Endothelial cell (in vitro differentiated cells): ENCODE measurements at regions not wholly inside any gene's neighbourhood (a gene's known extent, or its start where the extent isn't known, plus 50 kb on each side); places are given as distances from the start of the nearest gene placed in this dataset.

Experiments
- DNase-seq: peaks from one replicate; pipeline ENCODE4 v3.0.0; 2021; ENCODE audit warnings: low spot score
- H3K27ac Mint-ChIP-seq: one replicate; pipeline ENCODE4 v1.8.0; 2021; ENCODE audit warnings: mixed read lengths, inconsistent platforms; ENCODE audit not compliant: unreplicated experiment
- H3K27me3 Mint-ChIP-seq: one replicate; pipeline ENCODE4 v1.8.0; 2021; ENCODE audit warnings: mild to moderate bottlenecking, moderate library complexity, mixed read lengths, inconsistent platforms; ENCODE audit not compliant: unreplicated experiment
- H3K36me3 Mint-ChIP-seq: one replicate; pipeline ENCODE4 v1.8.0; 2021; ENCODE audit warnings: mild to moderate bottlenecking, low read depth, mixed read lengths, inconsistent platforms; ENCODE audit not compliant: unreplicated experiment
- H3K4me1 Mint-ChIP-seq: one replicate; pipeline ENCODE4 v1.8.0; 2021; ENCODE audit warnings: mild to moderate bottlenecking, mixed read lengths, inconsistent platforms; ENCODE audit not compliant: unreplicated experiment
- H3K4me3 Mint-ChIP-seq: one replicate; pipeline ENCODE4 v1.8.0; 2021; ENCODE audit warnings: mild to moderate bottlenecking, mixed read lengths, inconsistent platforms; ENCODE audit not compliant: unreplicated experiment
- H3K9me3 Mint-ChIP-seq: one replicate; pipeline ENCODE4 v1.8.0; 2021; ENCODE audit warnings: mixed read lengths, inconsistent platforms; ENCODE audit not compliant: unreplicated experiment
- CTCF ChIP-seq: fragments of 200-600 bp; sonication (generic); IDR thresholded peaks from one replicate; pipeline ENCODE4 v1.5.0; 2021; ENCODE audit warnings: antibody characterized with exemption; ENCODE audit not compliant: unreplicated experiment

GRCh38 chr14:39868949-39869348 is 436.7 kb upstream of the FBXO33 start:
- Mint-ChIP-seq H3K27ac (no peak overlapping the region), H3K27me3 (no peaks in the 10 kb centered on the region), H3K9me3 (no peaks in the 10 kb centered on the region), H3K4me1 (no peaks in the 10 kb centered on the region), H3K36me3 (no peaks in the 10 kb centered on the region), H3K4me3 (no peak overlapping the region)
- no peak for TF ChIP-seq CTCF
- no peak for DNase-seq

GRCh38 chr14:39868251-39868650 is 436.0 kb upstream of the FBXO33 start:
- Mint-ChIP-seq H3K36me3 (no peaks in the 10 kb centered on the region), H3K27me3 (no peaks in the 10 kb centered on the region), H3K4me1 (no peaks in the 10 kb centered on the region), H3K27ac (no peak overlapping the region), H3K9me3 (no peaks in the 10 kb centered on the region), H3K4me3 (no peak overlapping the region)
- DNase-seq, result no peak
- TF ChIP-seq CTCF, result no peak

- no peaks in the 10 kb centered on the region for H3K4me1 Mint-ChIP-seq
Measured at GRCh38 chr14:39863441-39863840, 431.2 kb upstream of the FBXO33 start.

GRCh38 chr14:39861696-39862095 is 429.5 kb upstream of the FBXO33 start:
- Mint-ChIP-seq H3K9me3 (no peaks in the 10 kb centered on the region), H3K36me3 (no peaks in the 10 kb centered on the region), H3K4me1 (peaks cover 5% of the 10 kb centered on the region), H3K27ac (no peak overlapping the region), H3K4me3 (no peak overlapping the region), H3K27me3 (no peaks in the 10 kb centered on the region)
- DNase-seq, result no peak
- TF ChIP-seq CTCF, result no peak

More at GRCh38 chr14:39863441-39863840, 431.2 kb upstream of the FBXO33 start:
- Mint-ChIP-seq H3K36me3 (no peaks in the 10 kb centered on the region), H3K9me3 (no peaks in the 10 kb centered on the region), H3K4me3 (no peak overlapping the region), H3K27me3 (no peaks in the 10 kb centered on the region), H3K27ac (no peak overlapping the region)
- DNase-seq, result no peak
- no peak for TF ChIP-seq CTCF

- Mint-ChIP-seq H3K9me3 (no peaks in the 10 kb centered on the region), H3K4me1 (peaks cover 7% of the 10 kb centered on the region), H3K27me3 (no peaks in the 10 kb centered on the region), H3K4me3 (no peak overlapping the region), H3K27ac (no peak overlapping the region), H3K36me3 (no peaks in the 10 kb centered on the region)
- no peak for TF ChIP-seq CTCF
- DNase-seq, result no peak
Measured at GRCh38 chr14:39861229-39861600, 429.0 kb upstream of the FBXO33 start.
